IPS DF 6.9 (cell line): ENCODE measurements at regions not wholly inside any gene's neighbourhood (a gene's known extent, or its start where the extent isn't known, plus 50 kb on each side); places are given as distances from the start of the nearest gene placed in this dataset.

ENCODE experiments used
- DNase-seq: peaks from one replicate; pipeline ENCODE4 v3.0.0-alpha.2; 2013; ENCODE audit warnings: low read depth, low spot score
- H3K27ac ChIP-seq: one replicate; pipeline ENCODE4 v1.5.1; 2013; ENCODE audit warnings: low read length, control low read depth
- H3K27me3 ChIP-seq: 2 replicates; pipeline ENCODE4 v1.6.1; 2013; ENCODE audit warnings: mild to moderate bottlenecking, low read length; ENCODE audit not compliant: control insufficient read depth, insufficient read depth
- H3K36me3 ChIP-seq: 2 replicates; pipeline ENCODE4 v1.6.1; 2013; ENCODE audit warnings: low read length; ENCODE audit not compliant: control insufficient read depth, insufficient read depth
- H3K4me1 ChIP-seq: 2 replicates; pipeline ENCODE4 v1.6.1; 2013; ENCODE audit warnings: low read length; ENCODE audit not compliant: control insufficient read depth, insufficient read depth
- H3K4me3 ChIP-seq: 2 replicates; pipeline ENCODE4 v1.5.1; 2013; ENCODE audit warnings: mild to moderate bottlenecking, low read length
- H3K9me3 ChIP-seq: 2 replicates; pipeline ENCODE4 v1.6.1; 2013; ENCODE audit warnings: low read length, inconsistent platforms; ENCODE audit not compliant: control insufficient read depth, insufficient read depth
- WGBS: extraction: QIAGEN DNeasy Blood & Tissue Kit; methylation state at CpG from one replicate; pipeline ENCODE4 v1.1.7; 2013; ENCODE audit warnings: mixed read lengths, missing lambda C conversion rate; ENCODE audit not compliant: insufficient read length, insufficient coverage; 5-methylcytosine and 5-hydroxymethylcytosine counted together

GRCh38 chr7:22589641-22590201, 89.7 kb upstream of the STEAP1B start:
- H3K9me3 ChIP-seq: no peaks in the 10 kb centered on the region

GRCh38 chr7:22588351-22588750, 88.4 kb upstream of the STEAP1B start:
- Histone ChIP-seq H3K4me3 (no peak overlapping the region), H3K9me3 (no peaks in the 10 kb centered on the region), H3K4me1 (peaks cover 3% of the 10 kb centered on the region; the same call in 1 of the 2 replicates), H3K27me3 (no peaks in the 10 kb centered on the region), H3K27ac (no peak overlapping the region), H3K36me3 (no peaks in the 10 kb centered on the region)
- WGBS: no CpG with 5 or more reads among the region's 2 CpGs
- no peak for DNase-seq

More at GRCh38 chr7:22589641-22590201, 89.7 kb upstream of the STEAP1B start:
- H3K27me3 ChIP-seq: no peaks in the 10 kb centered on the region
- WGBS: no CpG with 5 or more reads among the region's 10 CpGs
- no peak overlapping the region for H3K4me3 ChIP-seq
- DNase-seq: no peak
- H3K4me1 ChIP-seq: peaks cover 3% of the 10 kb centered on the region; the same call in 1 of the 2 replicates
- no peaks in the 10 kb centered on the region for H3K36me3 ChIP-seq
- no peak overlapping the region for H3K27ac ChIP-seq

- DNase-seq: no peak
- no peaks in the 10 kb centered on the region for H3K27me3 ChIP-seq
- no peaks in the 10 kb centered on the region for H3K9me3 ChIP-seq
- no CpG with 5 or more reads among the region's 2 CpGs for WGBS
- H3K4me1 ChIP-seq: peaks cover 6% of the 10 kb centered on the region
- no peak overlapping the region for H3K4me3 ChIP-seq
- no peaks in the 10 kb centered on the region for H3K36me3 ChIP-seq
- no peak overlapping the region for H3K27ac ChIP-seq
These were observed 87.3 kb upstream of the STEAP1B start for GRCh38 chr7:22587322-22587721.

- peak; percentile 54 for DNase-seq
- no peak overlapping the region for H3K4me3 ChIP-seq
- peaks cover 6% of the 10 kb centered on the region for H3K4me1 ChIP-seq
- H3K27ac ChIP-seq: no peak overlapping the region
- H3K27me3 ChIP-seq: no peaks in the 10 kb centered on the region
- no peaks in the 10 kb centered on the region for H3K9me3 ChIP-seq
- H3K36me3 ChIP-seq: no peaks in the 10 kb centered on the region
These were observed 86.8 kb upstream of the STEAP1B start for GRCh38 chr7:22586786-22587140.

- H3K27me3 ChIP-seq: no peaks in the 10 kb centered on the region
- H3K27ac ChIP-seq: no peak overlapping the region
- no peak for DNase-seq
- H3K4me1 ChIP-seq: peaks cover 6% of the 10 kb centered on the region
- H3K9me3 ChIP-seq: no peaks in the 10 kb centered on the region
- H3K36me3 ChIP-seq: no peaks in the 10 kb centered on the region
- H3K4me3 ChIP-seq: no peak overlapping the region
- no CpG with 5 or more reads among the region's 5 CpGs for WGBS
These were observed 86.3 kb upstream of the STEAP1B start for GRCh38 chr7:22586101-22586785.

GRCh38 chr7:22584179-22584578, 84.2 kb upstream of the STEAP1B start:
- Histone ChIP-seq H3K4me1 (peaks cover 4% of the 10 kb centered on the region), H3K9me3 (no peaks in the 10 kb centered on the region), H3K36me3 (no peaks in the 10 kb centered on the region), H3K27ac (no peak overlapping the region), H3K27me3 (no peaks in the 10 kb centered on the region), H3K4me3 (no peak overlapping the region)
- no peak for DNase-seq
- WGBS: no CpG with 5 or more reads among the region's 1 CpG

- peaks cover 4% of the 10 kb centered on the region for H3K4me1 ChIP-seq
- no peak for DNase-seq
- no peaks in the 10 kb centered on the region for H3K36me3 ChIP-seq
- no CpG with 5 or more reads among the region's 7 CpGs for WGBS
- H3K27me3 ChIP-seq: no peaks in the 10 kb centered on the region
- H3K9me3 ChIP-seq: no peaks in the 10 kb centered on the region
- H3K4me3 ChIP-seq: no peak overlapping the region
- no peak overlapping the region for H3K27ac ChIP-seq
These were observed 83.1 kb upstream of the STEAP1B start for GRCh38 chr7:22582863-22583622.

- Histone ChIP-seq H3K27ac (no peak overlapping the region), H3K36me3 (no peaks in the 10 kb centered on the region), H3K27me3 (no peaks in the 10 kb centered on the region), H3K4me1 (peaks cover 3% of the 10 kb centered on the region), H3K9me3 (no peaks in the 10 kb centered on the region), H3K4me3 (no peak overlapping the region)
- no CpG with 5 or more reads among the region's 3 CpGs for WGBS
- no peak for DNase-seq
These were observed 81.1 kb upstream of the STEAP1B start for GRCh38 chr7:22581099-22581498.

GRCh38 chr7:22579961-22580360, 80.0 kb upstream of the STEAP1B start:
- Histone ChIP-seq H3K4me1 (peaks cover 3% of the 10 kb centered on the region), H3K36me3 (no peaks in the 10 kb centered on the region), H3K9me3 (no peaks in the 10 kb centered on the region), H3K27ac (no peak overlapping the region), H3K4me3 (no peak overlapping the region), H3K27me3 (no peaks in the 10 kb centered on the region)
- DNase-seq: no peak
- no CpG with 5 or more reads among the region's 2 CpGs for WGBS

- Histone ChIP-seq H3K4me1 (peaks cover 2% of the 10 kb centered on the region), H3K36me3 (no peaks in the 10 kb centered on the region), H3K27me3 (no peaks in the 10 kb centered on the region), H3K27ac (no peak overlapping the region), H3K9me3 (no peaks in the 10 kb centered on the region), H3K4me3 (no peak overlapping the region)
- no CpG with 5 or more reads among the region's 5 CpGs for WGBS
- DNase-seq: no peak
These were observed 78.2 kb upstream of the STEAP1B start for GRCh38 chr7:22578007-22578733.
